Fibroblast of mammary gland (primary cell): ENCODE measurements at regions not wholly inside any gene's neighbourhood (a gene's known extent, or its start where the extent isn't known, plus 50 kb on each side); places are given as distances from the start of the nearest gene placed in this dataset.
A peak's percentile ranks its signal among the peaks of the same experiment; 100 is the strongest.

Experiments
- DNase-seq: peaks from one replicate; pipeline ENCODE4 v3.0.0-alpha.2; 2010; ENCODE audit warnings: low read depth
- H3K4me3 ChIP-seq: 2 replicates; pipeline ENCODE4 v1.5.1; 2011; ENCODE audit warnings: low read depth, mild to moderate bottlenecking, low read length, moderate library complexity; ENCODE audit not compliant: control insufficient read depth
- CTCF ChIP-seq: conservative IDR thresholded peaks from 2 replicates; pipeline ENCODE4 v1.5.1; 2011; ENCODE audit warnings: low read depth, low read length, inconsistent platforms; ENCODE audit not compliant: control insufficient read depth, insufficient read depth

- no peak overlapping the region for H3K4me3 ChIP-seq
- no peak for DNase-seq
- TF ChIP-seq CTCF: no peak
These were observed 105.2 kb downstream of the DKK1 start for GRCh38 chr10:52419281-52419680.

GRCh38 chr10:52420656-52421055 lies 106.6 kb downstream of the DKK1 start:
- H3K4me3 ChIP-seq: no peak overlapping the region
- no peak for TF ChIP-seq CTCF
- no peak for DNase-seq

- DNase-seq: peak; percentile 33
- H3K4me3 ChIP-seq: no peak overlapping the region
- TF ChIP-seq CTCF: no peak
These were observed 109.3 kb downstream of the DKK1 start for GRCh38 chr10:52423369-52423768.

GRCh38 chr10:52424341-52424740 lies 110.3 kb downstream of the DKK1 start:
- no peak for TF ChIP-seq CTCF
- H3K4me3 ChIP-seq: no peak overlapping the region
- peak; percentile 18 for DNase-seq

GRCh38 chr10:52434734-52435133 lies 120.7 kb downstream of the DKK1 start:
- no peak for TF ChIP-seq CTCF
- no peak for DNase-seq
- H3K4me3 ChIP-seq: no peak overlapping the region

GRCh38 chr10:52436664-52437063 lies 122.6 kb downstream of the DKK1 start:
- DNase-seq: no peak
- no peak for TF ChIP-seq CTCF
- no peak overlapping the region for H3K4me3 ChIP-seq

GRCh38 chr10:52437205-52437646 lies 123.1 kb downstream of the DKK1 start:
- no peak for TF ChIP-seq CTCF
- DNase-seq: no peak
- H3K4me3 ChIP-seq: no peak overlapping the region
